ENCODE measurements at regions not wholly inside any gene's neighbourhood (a gene's known extent, or its start where the extent isn't known, plus 50 kb on each side); places are given as distances from the start of the nearest gene placed in this dataset.

DNA sequence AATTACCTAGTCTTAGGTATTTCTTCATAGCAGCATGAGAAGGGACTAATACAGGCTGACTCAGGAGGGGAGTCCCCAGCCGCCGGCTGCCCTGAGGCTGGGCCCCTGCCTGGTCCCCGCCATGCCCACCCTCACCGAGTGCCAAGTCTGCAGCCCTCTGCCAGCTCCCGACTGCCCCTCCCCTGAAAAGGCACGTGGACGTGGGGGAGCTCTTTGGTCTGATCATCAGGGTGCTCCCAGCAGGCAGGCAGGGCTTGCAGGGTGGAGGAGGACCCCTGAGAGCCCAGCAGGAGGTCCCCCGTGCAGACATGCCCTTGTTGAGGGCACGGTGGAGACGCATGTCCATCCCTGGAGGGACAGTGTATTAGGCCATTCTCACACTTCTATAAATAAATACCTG lies 110.9 kb downstream of the UNCX start:
- TF ChIP-seq, protein P1, sequence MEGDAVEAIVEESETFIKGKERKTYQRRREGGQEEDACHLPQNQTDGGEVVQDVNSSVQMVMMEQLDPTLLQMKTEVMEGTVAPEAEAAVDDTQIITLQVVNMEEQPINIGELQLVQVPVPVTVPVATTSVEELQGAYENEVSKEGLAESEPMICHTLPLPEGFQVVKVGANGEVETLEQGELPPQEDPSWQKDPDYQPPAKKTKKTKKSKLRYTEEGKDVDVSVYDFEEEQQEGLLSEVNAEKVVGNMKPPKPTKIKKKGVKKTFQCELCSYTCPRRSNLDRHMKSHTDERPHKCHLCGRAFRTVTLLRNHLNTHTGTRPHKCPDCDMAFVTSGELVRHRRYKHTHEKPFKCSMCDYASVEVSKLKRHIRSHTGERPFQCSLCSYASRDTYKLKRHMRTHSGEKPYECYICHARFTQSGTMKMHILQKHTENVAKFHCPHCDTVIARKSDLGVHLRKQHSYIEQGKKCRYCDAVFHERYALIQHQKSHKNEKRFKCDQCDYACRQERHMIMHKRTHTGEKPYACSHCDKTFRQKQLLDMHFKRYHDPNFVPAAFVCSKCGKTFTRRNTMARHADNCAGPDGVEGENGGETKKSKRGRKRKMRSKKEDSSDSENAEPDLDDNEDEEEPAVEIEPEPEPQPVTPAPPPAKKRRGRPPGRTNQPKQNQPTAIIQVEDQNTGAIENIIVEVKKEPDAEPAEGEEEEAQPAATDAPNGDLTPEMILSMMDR (IDR thresholded peaks at IDR 0.05; ENCODE audit: borderline replicate concordance, extremely low read depth, low read length, poor library complexity, severe bottlenecking): no peak
- TF ChIP-seq EZH2 (IDR thresholded peaks at IDR 0.05; ENCODE audit: borderline replicate concordance, low read depth, low read length, severe bottlenecking): no peak

All from DND-41 (cell line).